NB4 (cell line): ENCODE measurements at regions not wholly inside any gene's neighbourhood (a gene's known extent, or its start where the extent isn't known, plus 50 kb on each side); places are given as distances from the start of the nearest gene placed in this dataset.

Experiments used
- MAX ChIP-seq: IDR thresholded peaks from 2 replicates; pipeline ENCODE4 v1.6.1; 2011; ENCODE audit warnings: low read depth, low read length
- POLR2A ChIP-seq: IDR thresholded peaks from 2 replicates; pipeline ENCODE4 v1.6.1; 2011; ENCODE audit warnings: mild to moderate bottlenecking; ENCODE audit not compliant: insufficient read length; ENCODE audit errors: extremely low read depth
- TF ChIP-seq, protein P1 (sequence below): IDR thresholded peaks from one replicate; pipeline ENCODE4 v1.5.1; 2012; ENCODE audit warnings: low read depth, low read length

GRCh38 chr6:134491477-134491876, 173.6 kb upstream of the SGK1 start:
- TF ChIP-seq, protein P1, sequence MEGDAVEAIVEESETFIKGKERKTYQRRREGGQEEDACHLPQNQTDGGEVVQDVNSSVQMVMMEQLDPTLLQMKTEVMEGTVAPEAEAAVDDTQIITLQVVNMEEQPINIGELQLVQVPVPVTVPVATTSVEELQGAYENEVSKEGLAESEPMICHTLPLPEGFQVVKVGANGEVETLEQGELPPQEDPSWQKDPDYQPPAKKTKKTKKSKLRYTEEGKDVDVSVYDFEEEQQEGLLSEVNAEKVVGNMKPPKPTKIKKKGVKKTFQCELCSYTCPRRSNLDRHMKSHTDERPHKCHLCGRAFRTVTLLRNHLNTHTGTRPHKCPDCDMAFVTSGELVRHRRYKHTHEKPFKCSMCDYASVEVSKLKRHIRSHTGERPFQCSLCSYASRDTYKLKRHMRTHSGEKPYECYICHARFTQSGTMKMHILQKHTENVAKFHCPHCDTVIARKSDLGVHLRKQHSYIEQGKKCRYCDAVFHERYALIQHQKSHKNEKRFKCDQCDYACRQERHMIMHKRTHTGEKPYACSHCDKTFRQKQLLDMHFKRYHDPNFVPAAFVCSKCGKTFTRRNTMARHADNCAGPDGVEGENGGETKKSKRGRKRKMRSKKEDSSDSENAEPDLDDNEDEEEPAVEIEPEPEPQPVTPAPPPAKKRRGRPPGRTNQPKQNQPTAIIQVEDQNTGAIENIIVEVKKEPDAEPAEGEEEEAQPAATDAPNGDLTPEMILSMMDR = no peak
- TF ChIP-seq POLR2A (no peak), MAX (no peak)
